ENCODE measurements at regions not wholly inside any gene's neighbourhood (a gene's known extent, or its start where the extent isn't known, plus 50 kb on each side); places are given as distances from the start of the nearest gene placed in this dataset.

- H3K79me2 ChIP-seq (ENCODE audit: insufficient read depth, low read length), result no peaks in the 10 kb centered on the region
- no peak overlapping the region for H3K27ac ChIP-seq (ENCODE audit: low read depth in 1 of 2, low read length in 2 of 2)
- no peaks in the 10 kb centered on the region for H3K27me3 ChIP-seq (ENCODE audit: control insufficient read depth in 2 of 2, insufficient read depth in 2 of 2, low read length in 2 of 2)
- Mint-ChIP-seq H3K27ac (no peak overlapping the region), H3K4me3 (no peak overlapping the region), H3K9me3 (peaks cover 0 to 3% (median 2%) of the 10 kb centered on the region in 7 donors), H3K4me1 (no peaks in the 10 kb centered on the region), H3K36me3 (no peaks in the 10 kb centered on the region), H3K27me3 (ENCODE audit: low read depth in 3 of 3) (no peaks in the 10 kb centered on the region)
- no peaks in the 10 kb centered on the region for H4K20me1 ChIP-seq (ENCODE audit: insufficient read depth, low read length)
- H3K9me3 ChIP-seq (replicated peaks in 1 of 2; ENCODE audit: control insufficient read depth in 1 of 2, insufficient read depth in 1 of 2, low read length in 2 of 2), result no peaks in the 10 kb centered on the region
- no peak overlapping the region for H3K9ac ChIP-seq (ENCODE audit: insufficient read depth, low read length, poor library complexity, severe bottlenecking)
- no peak for DNase-seq
- no peak overlapping the region for H3K4me3 ChIP-seq (replicated peaks in 1 of 3; ENCODE audit: low read depth in 2 of 3, low read length in 3 of 3)
- H2AFZ ChIP-seq (ENCODE audit: insufficient read depth, low read depth, low read length, poor library complexity, severe bottlenecking), result no peak overlapping the region
- no peak for TF ChIP-seq CTCF (IDR thresholded peaks at IDR 0.05)
- WGBS (ENCODE audit: insufficient coverage), result no CpG with 5 or more reads among the region's 1 CpG
- no peaks in the 10 kb centered on the region for H3K36me3 ChIP-seq (replicated peaks in 1 of 2; ENCODE audit: control insufficient read depth in 1 of 2, insufficient read depth in 2 of 2, low read length in 2 of 2)
- no peaks in the 10 kb centered on the region for H3K4me1 ChIP-seq (ENCODE audit: control insufficient read depth in 1 of 2, insufficient read depth in 2 of 2, low read length in 2 of 2)
- no peak overlapping the region for H3K4me2 ChIP-seq (replicated peaks; ENCODE audit: extremely low read depth, low read length, poor library complexity, severe bottlenecking)
- intact Hi-C loops (cut with micrococcal nuclease), result no loop called here
These were observed 481.3 kb downstream of the DMRT2 start for GRCh38 chr9:1531424-1531823.

GRCh38 chr9:1532171-1532570 lies 482.0 kb downstream of the DMRT2 start:
- no peaks in the 10 kb centered on the region for H4K20me1 ChIP-seq (ENCODE audit: insufficient read depth, low read length)
- Mint-ChIP-seq H3K4me1 (no peaks in the 10 kb centered on the region), H3K4me3 (no peak overlapping the region), H3K36me3 (no peaks in the 10 kb centered on the region), H3K9me3 (peaks cover 0 to 3% (median 2%) of the 10 kb centered on the region in 7 donors), H3K27me3 (ENCODE audit: low read depth in 3 of 3) (no peaks in the 10 kb centered on the region), H3K27ac (no peak overlapping the region)
- WGBS (ENCODE audit: insufficient coverage), result 87% methylated on average over 3 of the region's 4 CpGs
- H3K4me1 ChIP-seq (ENCODE audit: control insufficient read depth in 1 of 2, insufficient read depth in 2 of 2, low read length in 2 of 2), result no peaks in the 10 kb centered on the region
- no peak for TF ChIP-seq CTCF (IDR thresholded peaks at IDR 0.05)
- no peaks in the 10 kb centered on the region for H3K79me2 ChIP-seq (ENCODE audit: insufficient read depth, low read length)
- intact Hi-C loops (cut with micrococcal nuclease), result no loop called here
- H3K9me3 ChIP-seq (replicated peaks in 1 of 2; ENCODE audit: control insufficient read depth in 1 of 2, insufficient read depth in 1 of 2, low read length in 2 of 2), result no peaks in the 10 kb centered on the region
- H3K4me2 ChIP-seq (replicated peaks; ENCODE audit: extremely low read depth, low read length, poor library complexity, severe bottlenecking), result no peak overlapping the region
- H3K4me3 ChIP-seq (replicated peaks in 1 of 3; ENCODE audit: low read depth in 2 of 3, low read length in 3 of 3), result no peak overlapping the region
- no peak overlapping the region for H3K27ac ChIP-seq (ENCODE audit: low read depth in 1 of 2, low read length in 2 of 2)
- no peak overlapping the region for H3K9ac ChIP-seq (ENCODE audit: insufficient read depth, low read length, poor library complexity, severe bottlenecking)
- no peak overlapping the region for H2AFZ ChIP-seq (ENCODE audit: insufficient read depth, low read depth, low read length, poor library complexity, severe bottlenecking)
- H3K27me3 ChIP-seq (ENCODE audit: control insufficient read depth in 2 of 2, insufficient read depth in 2 of 2, low read length in 2 of 2), result no peaks in the 10 kb centered on the region
- no peak for DNase-seq
- H3K36me3 ChIP-seq (replicated peaks in 1 of 2; ENCODE audit: control insufficient read depth in 1 of 2, insufficient read depth in 2 of 2, low read length in 2 of 2), result no peaks in the 10 kb centered on the region

Measured in CD14-positive monocyte (primary cell).